ENCODE measurements at regions not wholly inside any gene's neighbourhood (a gene's known extent, or its start where the extent isn't known, plus 50 kb on each side); places are given as distances from the start of the nearest gene placed in this dataset.

DNA sequence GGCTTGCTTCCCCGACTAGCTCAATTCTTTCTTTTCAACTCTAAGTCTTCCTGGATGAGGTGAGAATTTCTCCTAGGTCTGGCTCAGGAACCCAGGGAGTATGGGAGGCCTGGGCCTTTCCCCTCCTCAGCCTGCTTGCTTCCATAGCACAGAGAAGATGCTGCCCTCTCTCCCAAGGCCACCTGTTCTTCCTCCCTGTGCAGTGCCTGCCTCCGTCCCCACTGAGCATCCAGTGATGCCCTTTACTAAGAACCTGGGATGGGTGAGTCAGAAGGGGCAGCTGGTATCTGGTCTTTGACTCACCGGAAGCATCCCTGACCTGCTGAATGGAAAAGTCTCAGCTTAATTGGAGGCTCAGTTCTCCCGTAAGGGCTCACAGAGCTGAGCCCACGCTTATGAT lies 607.9 kb downstream of the BUD13 start:
- H3K27me3 ChIP-seq, result no peaks in the 10 kb centered on the region
- H3K4me3 ChIP-seq, result no peak overlapping the region
- intact Hi-C loops (cut with DNase I), result no loop called here
- no peak overlapping the region for H3K27ac ChIP-seq
- H3K9me3 ChIP-seq, result no peaks in the 10 kb centered on the region
- TF ChIP-seq, protein P1, sequence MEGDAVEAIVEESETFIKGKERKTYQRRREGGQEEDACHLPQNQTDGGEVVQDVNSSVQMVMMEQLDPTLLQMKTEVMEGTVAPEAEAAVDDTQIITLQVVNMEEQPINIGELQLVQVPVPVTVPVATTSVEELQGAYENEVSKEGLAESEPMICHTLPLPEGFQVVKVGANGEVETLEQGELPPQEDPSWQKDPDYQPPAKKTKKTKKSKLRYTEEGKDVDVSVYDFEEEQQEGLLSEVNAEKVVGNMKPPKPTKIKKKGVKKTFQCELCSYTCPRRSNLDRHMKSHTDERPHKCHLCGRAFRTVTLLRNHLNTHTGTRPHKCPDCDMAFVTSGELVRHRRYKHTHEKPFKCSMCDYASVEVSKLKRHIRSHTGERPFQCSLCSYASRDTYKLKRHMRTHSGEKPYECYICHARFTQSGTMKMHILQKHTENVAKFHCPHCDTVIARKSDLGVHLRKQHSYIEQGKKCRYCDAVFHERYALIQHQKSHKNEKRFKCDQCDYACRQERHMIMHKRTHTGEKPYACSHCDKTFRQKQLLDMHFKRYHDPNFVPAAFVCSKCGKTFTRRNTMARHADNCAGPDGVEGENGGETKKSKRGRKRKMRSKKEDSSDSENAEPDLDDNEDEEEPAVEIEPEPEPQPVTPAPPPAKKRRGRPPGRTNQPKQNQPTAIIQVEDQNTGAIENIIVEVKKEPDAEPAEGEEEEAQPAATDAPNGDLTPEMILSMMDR (IDR thresholded peaks at IDR 0.05), result no peak
- DNase-seq (ENCODE audit: low spot score in 2 of 2), result no peak
- no peaks in the 10 kb centered on the region for H3K36me3 ChIP-seq
- H3K4me1 ChIP-seq, result no peaks in the 10 kb centered on the region

DNA sequence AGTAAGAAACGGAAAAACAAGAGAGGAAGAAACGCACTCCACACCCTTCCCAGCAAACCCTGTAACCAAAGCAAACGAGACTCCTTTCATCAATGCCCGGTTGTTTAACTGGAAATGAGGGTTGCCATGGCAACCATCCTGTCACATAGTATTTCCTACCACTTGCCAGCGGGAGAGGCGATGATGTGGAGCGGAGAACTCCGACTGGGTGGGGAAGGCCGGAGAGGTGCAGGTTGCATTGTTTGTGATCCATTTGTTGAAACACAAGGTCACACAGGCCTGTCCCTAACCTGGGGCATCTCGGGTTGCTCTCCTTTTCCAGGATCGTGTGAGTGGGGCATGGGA lies 609.9 kb downstream of the BUD13 start:
- Histone ChIP-seq H3K4me3 (no peak overlapping the region), H3K4me1 (no peaks in the 10 kb centered on the region), H3K9me3 (no peaks in the 10 kb centered on the region), H3K27me3 (no peaks in the 10 kb centered on the region), H3K27ac (no peak overlapping the region), H3K36me3 (no peaks in the 10 kb centered on the region)
- DNase-seq (ENCODE audit: low spot score in 2 of 2), result peak in 1 of 2 donors; percentile 41
- intact Hi-C loops (cut with DNase I), result no loop called here
- TF ChIP-seq, protein P1 (IDR thresholded peaks at IDR 0.05), result no peak

DNA sequence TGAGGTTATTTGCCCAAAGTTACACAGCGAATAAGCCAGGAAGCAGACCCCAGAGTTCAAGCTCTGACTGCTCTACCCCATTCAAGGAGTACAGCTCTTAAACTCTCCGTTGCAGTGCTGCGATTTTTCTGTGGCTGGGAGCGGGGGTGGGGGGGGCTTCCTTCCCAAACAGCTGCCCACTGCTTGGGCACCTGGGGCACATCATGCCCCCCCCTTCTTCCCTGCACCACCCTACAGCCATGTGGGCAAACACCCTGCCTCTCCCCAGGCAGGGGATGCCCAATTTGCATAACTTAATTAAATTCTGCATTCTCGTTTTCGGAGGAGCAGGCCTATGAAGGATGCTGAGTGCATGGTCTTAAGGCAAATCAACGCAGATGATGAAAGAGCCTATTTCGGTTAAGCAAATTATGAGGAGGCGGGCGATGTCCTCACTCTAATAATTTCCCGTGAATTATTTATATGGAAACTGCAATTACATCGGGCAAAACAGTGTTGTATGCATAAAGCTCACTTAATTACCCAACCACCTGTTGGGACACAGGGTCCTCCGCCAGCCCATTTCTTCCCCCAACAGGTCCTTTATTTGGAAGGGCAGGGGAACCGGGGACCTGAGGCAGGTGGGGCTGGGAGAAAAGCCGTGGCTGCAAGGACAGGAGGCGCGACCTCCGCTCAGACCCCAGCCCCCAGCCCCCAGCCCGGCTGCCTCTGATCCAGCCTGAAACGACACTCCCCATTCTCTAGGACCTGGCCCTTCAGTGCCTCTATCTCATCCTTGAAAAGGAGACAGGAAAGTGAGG lies 610.5 kb downstream of the BUD13 start:
- Histone ChIP-seq H3K9me3 (no peaks in the 10 kb centered on the region), H3K27ac (no peak overlapping the region), H3K36me3 (no peaks in the 10 kb centered on the region), H3K4me3 (no peak overlapping the region), H3K4me1 (no peaks in the 10 kb centered on the region), H3K27me3 (no peaks in the 10 kb centered on the region)
- TF ChIP-seq, protein P1 (IDR thresholded peaks at IDR 0.05), result no peak
- intact Hi-C loops (cut with DNase I), result no loop called here
- DNase-seq (ENCODE audit: low spot score in 2 of 2), result peak in 1 of 2 donors; percentile 42

DNA sequence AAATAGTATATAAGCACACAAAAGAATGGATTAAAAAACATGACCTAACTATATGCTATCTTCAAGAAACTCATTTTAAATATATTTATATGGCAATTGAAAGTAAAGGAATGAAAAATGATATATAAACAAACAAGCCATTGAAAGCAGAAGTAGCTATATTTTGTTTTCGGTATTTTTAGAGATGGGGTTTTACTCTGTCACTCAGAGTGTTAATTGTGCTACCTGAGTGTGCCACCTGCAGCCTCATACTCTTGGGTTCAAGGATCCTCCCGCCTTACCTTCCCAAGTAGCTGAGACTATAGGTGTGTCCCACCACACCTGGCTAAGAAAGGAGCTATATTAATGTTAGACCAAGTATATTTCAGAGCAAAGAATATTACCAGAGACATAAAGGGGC lies 624.1 kb downstream of the BUD13 start:
- Histone ChIP-seq H3K4me1 (no peaks in the 10 kb centered on the region), H3K27me3 (no peaks in the 10 kb centered on the region), H3K36me3 (no peaks in the 10 kb centered on the region), H3K9me3 (no peaks in the 10 kb centered on the region), H3K4me3 (no peak overlapping the region), H3K27ac (no peak overlapping the region)
- intact Hi-C loops (cut with DNase I), result no loop called here
- TF ChIP-seq, protein P1 (IDR thresholded peaks at IDR 0.05), result no peak
- no peak for DNase-seq (ENCODE audit: low spot score in 2 of 2)

DNA sequence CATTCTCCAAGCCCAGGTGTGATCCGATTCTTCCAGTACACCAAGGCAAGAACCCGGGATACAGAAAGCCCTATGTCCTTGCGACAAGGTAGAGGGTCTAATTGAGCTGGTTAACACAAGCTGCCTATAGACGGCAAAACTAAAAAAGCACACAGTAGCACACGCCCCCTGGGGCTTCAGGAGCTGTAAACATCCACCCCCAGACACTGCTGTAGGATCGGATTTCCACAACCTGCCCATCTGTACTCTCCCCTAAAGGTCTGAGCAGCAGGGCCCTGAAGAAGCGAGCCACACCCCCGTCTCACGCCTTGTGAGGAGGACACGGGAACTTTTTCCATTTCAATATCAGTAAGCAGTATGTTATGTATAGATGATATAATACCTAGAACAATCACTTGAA lies 624.7 kb downstream of the BUD13 start:
- no peak overlapping the region for H3K4me3 ChIP-seq
- no peaks in the 10 kb centered on the region for H3K27me3 ChIP-seq
- intact Hi-C loops (cut with DNase I), result no loop called here
- no peak for DNase-seq (ENCODE audit: low spot score in 2 of 2)
- no peak overlapping the region for H3K27ac ChIP-seq
- no peaks in the 10 kb centered on the region for H3K4me1 ChIP-seq
- H3K36me3 ChIP-seq, result no peaks in the 10 kb centered on the region
- no peaks in the 10 kb centered on the region for H3K9me3 ChIP-seq
- TF ChIP-seq, protein P1 (IDR thresholded peaks at IDR 0.05), result no peak
